ENCODE measurements at regions not wholly inside any gene's neighbourhood (a gene's known extent, or its start where the extent isn't known, plus 50 kb on each side); places are given as distances from the start of the nearest gene placed in this dataset.

DNA sequence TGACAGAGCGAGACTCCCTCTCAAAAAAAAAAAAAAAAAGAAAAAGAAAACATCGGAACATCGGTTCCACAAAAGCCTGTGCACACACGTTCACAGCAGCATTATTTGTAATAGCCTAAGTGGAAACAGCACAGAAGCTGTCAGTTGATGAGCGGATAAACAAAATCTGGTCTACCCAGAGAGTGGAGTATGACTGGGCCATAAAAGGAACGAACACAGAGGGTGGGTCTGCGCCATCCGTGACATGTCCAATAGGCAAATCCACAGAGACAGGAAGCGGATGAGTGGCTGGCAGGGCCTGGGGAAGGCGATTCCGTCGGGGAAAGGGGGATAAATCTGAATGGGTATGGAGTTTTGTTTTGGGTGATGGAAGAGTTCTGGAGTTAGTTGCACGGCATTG is 212.2 kb upstream of the CIBAR2 start:
- Histone ChIP-seq H3K4ac (ENCODE audit: low read depth, low read length) (no peak overlapping the region), H3K4me3 (ENCODE audit: low read depth, low read length) (no peak overlapping the region), H3K9ac (ENCODE audit: low read length) (no peak overlapping the region), H4K12ac (ENCODE audit: low read depth, low read length) (no peak overlapping the region), H3K14ac (ENCODE audit: low read length) (no peak overlapping the region), H3K79me1 (ENCODE audit: low read length) (peaks cover 15% of the 10 kb centered on the region), H3K79me2 (ENCODE audit: control insufficient read depth, insufficient read depth, low read length, poor library complexity) (peaks cover 2% of the 10 kb centered on the region), H3K18ac (ENCODE audit: low read length) (no peak overlapping the region), H2BK12ac (ENCODE audit: low read length) (no peak overlapping the region), H3K9me3 (ENCODE audit: insufficient read depth, low read depth, low read length) (no peaks in the 10 kb centered on the region), H2AK5ac (ENCODE audit: low read length) (no peak overlapping the region), H2AFZ (ENCODE audit: insufficient read depth, low read length, poor library complexity) (no peak overlapping the region), H3K23ac (ENCODE audit: low read length) (no peak overlapping the region), H4K8ac (ENCODE audit: low read depth, low read length) (no peak overlapping the region), H2BK5ac (ENCODE audit: low read depth, low read length, poor library complexity) (no peak overlapping the region), H3K27me3 (ENCODE audit: insufficient read depth, low read length) (no peaks in the 10 kb centered on the region), H2BK120ac (ENCODE audit: insufficient read depth, low read length, poor library complexity) (no peak overlapping the region), H4K91ac (ENCODE audit: low read depth, low read length) (no peak overlapping the region), H3K4me1 (ENCODE audit: control insufficient read depth in 1 of 2, insufficient read depth in 2 of 2, low read length in 2 of 2) (peaks cover 23% of the 10 kb centered on the region in 2 experiments), H3K4me2 (ENCODE audit: low read length) (no peak overlapping the region), H3K36me3 (ENCODE audit: control insufficient read depth in 1 of 2, insufficient read depth in 2 of 2, low read length in 2 of 2) (no peaks in the 10 kb centered on the region), H3K27ac (ENCODE audit: low read depth, low read length) (no peak overlapping the region)
- DNase-seq = no peak
- 100% methylated on average over 1 of the region's 13 CpGs for WGBS (ENCODE audit: extremely low coverage, insufficient coverage, insufficient read length)

- Histone ChIP-seq H2AFZ (ENCODE audit: insufficient read depth, low read length, poor library complexity) (no peak overlapping the region), H3K79me1 (ENCODE audit: low read length) (peaks cover 19% of the 10 kb centered on the region), H2AK5ac (ENCODE audit: low read length) (no peak overlapping the region), H3K36me3 (ENCODE audit: control insufficient read depth in 1 of 2, insufficient read depth in 2 of 2, low read length in 2 of 2) (no peaks in the 10 kb centered on the region), H3K4me1 (ENCODE audit: control insufficient read depth in 1 of 2, insufficient read depth in 2 of 2, low read length in 2 of 2) (peaks cover 33% of the 10 kb centered on the region in 2 experiments), H3K4me2 (ENCODE audit: low read length) (no peak overlapping the region), H3K79me2 (ENCODE audit: control insufficient read depth, insufficient read depth, low read length, poor library complexity) (peaks cover 2% of the 10 kb centered on the region), H3K4ac (ENCODE audit: low read depth, low read length) (no peak overlapping the region), H3K4me3 (ENCODE audit: low read depth, low read length) (no peak overlapping the region), H2BK5ac (ENCODE audit: low read depth, low read length, poor library complexity) (no peak overlapping the region), H3K14ac (ENCODE audit: low read length) (no peak overlapping the region), H4K12ac (ENCODE audit: low read depth, low read length) (no peak overlapping the region), H3K27me3 (ENCODE audit: insufficient read depth, low read length) (no peaks in the 10 kb centered on the region), H2BK12ac (ENCODE audit: low read length) (peak overlapping the region; percentile 17), H3K18ac (ENCODE audit: low read length) (no peak overlapping the region), H3K9me3 (ENCODE audit: insufficient read depth, low read depth, low read length) (no peaks in the 10 kb centered on the region), H4K91ac (ENCODE audit: low read depth, low read length) (peak overlapping the region; percentile 31), H3K23ac (ENCODE audit: low read length) (no peak overlapping the region), H3K9ac (ENCODE audit: low read length) (no peak overlapping the region), H2BK120ac (ENCODE audit: insufficient read depth, low read length, poor library complexity) (no peak overlapping the region), H3K27ac (ENCODE audit: low read depth, low read length) (no peak overlapping the region), H4K8ac (ENCODE audit: low read depth, low read length) (no peak overlapping the region)
- WGBS (ENCODE audit: extremely low coverage, insufficient coverage, insufficient read length) = no CpG with 5 or more reads among the region's 12 CpGs
- no peak for DNase-seq
Observed at GRCh38 chr16:85326113-85326793, 214.0 kb upstream of the CIBAR2 start.

DNA sequence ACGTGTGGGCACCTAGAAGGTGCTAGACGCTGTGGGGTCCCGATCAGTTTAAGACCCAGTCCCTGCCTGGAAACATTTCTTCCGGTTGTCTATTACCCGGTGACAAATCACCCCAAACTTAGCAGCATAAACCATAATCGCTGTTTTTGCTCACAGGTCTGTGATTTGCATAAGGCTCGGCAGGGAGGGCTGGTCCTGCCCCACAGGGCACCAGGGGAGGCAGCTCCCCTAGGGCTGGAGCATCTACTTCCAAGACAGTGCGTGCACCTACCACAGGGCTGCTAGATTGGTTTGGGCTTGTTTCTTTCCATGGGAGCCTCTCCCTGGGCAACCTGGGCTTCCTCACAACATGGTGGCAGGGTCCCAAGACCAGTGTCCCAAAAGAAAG is 214.5 kb upstream of the CIBAR2 start:
- Histone ChIP-seq H3K4me3 (ENCODE audit: low read depth, low read length) (no peak overlapping the region), H3K14ac (ENCODE audit: low read length) (no peak overlapping the region), H3K23ac (ENCODE audit: low read length) (no peak overlapping the region), H4K8ac (ENCODE audit: low read depth, low read length) (no peak overlapping the region), H3K18ac (ENCODE audit: low read length) (peak overlapping the region; percentile 28), H4K12ac (ENCODE audit: low read depth, low read length) (no peak overlapping the region), H3K79me1 (ENCODE audit: low read length) (peaks cover 19% of the 10 kb centered on the region), H2BK5ac (ENCODE audit: low read depth, low read length, poor library complexity) (no peak overlapping the region), H2AK5ac (ENCODE audit: low read length) (no peak overlapping the region), H3K4me1 (ENCODE audit: control insufficient read depth in 1 of 2, insufficient read depth in 2 of 2, low read length in 2 of 2) (peaks cover 35% of the 10 kb centered on the region in 2 experiments), H2BK120ac (ENCODE audit: insufficient read depth, low read length, poor library complexity) (no peak overlapping the region), H3K9me3 (ENCODE audit: insufficient read depth, low read depth, low read length) (no peaks in the 10 kb centered on the region), H3K36me3 (ENCODE audit: control insufficient read depth in 1 of 2, insufficient read depth in 2 of 2, low read length in 2 of 2) (no peaks in the 10 kb centered on the region), H3K4me2 (ENCODE audit: low read length) (no peak overlapping the region), H4K91ac (ENCODE audit: low read depth, low read length) (peak overlapping the region; percentile 31), H2BK12ac (ENCODE audit: low read length) (peak overlapping the region; percentile 17), H3K9ac (ENCODE audit: low read length) (no peak overlapping the region), H3K79me2 (ENCODE audit: control insufficient read depth, insufficient read depth, low read length, poor library complexity) (peaks cover 2% of the 10 kb centered on the region), H3K27me3 (ENCODE audit: insufficient read depth, low read length) (no peaks in the 10 kb centered on the region), H3K4ac (ENCODE audit: low read depth, low read length) (no peak overlapping the region), H2AFZ (ENCODE audit: insufficient read depth, low read length, poor library complexity) (no peak overlapping the region), H3K27ac (ENCODE audit: low read depth, low read length) (no peak overlapping the region)
- no peak for DNase-seq
- WGBS (ENCODE audit: extremely low coverage, insufficient coverage, insufficient read length) = no CpG with 5 or more reads among the region's 8 CpGs

GRCh38 chr16:85327731-85328675 is 215.7 kb upstream of the CIBAR2 start:
- Histone ChIP-seq H2BK5ac (ENCODE audit: low read depth, low read length, poor library complexity) (peak overlapping the region; percentile 35), H3K4me1 (ENCODE audit: control insufficient read depth in 1 of 2, insufficient read depth in 2 of 2, low read length in 2 of 2) (peaks cover 42% of the 10 kb centered on the region in 2 experiments), H4K12ac (ENCODE audit: low read depth, low read length) (peak overlapping the region; percentile 58), H3K27me3 (ENCODE audit: insufficient read depth, low read length) (no peaks in the 10 kb centered on the region), H3K27ac (ENCODE audit: low read depth, low read length) (peak overlapping the region; percentile 67), H2AK5ac (ENCODE audit: low read length) (peak overlapping the region; percentile 86), H3K36me3 (ENCODE audit: control insufficient read depth in 1 of 2, insufficient read depth in 2 of 2, low read length in 2 of 2) (no peaks in the 10 kb centered on the region), H3K79me2 (ENCODE audit: control insufficient read depth, insufficient read depth, low read length, poor library complexity) (peaks cover 2% of the 10 kb centered on the region), H3K9me3 (ENCODE audit: insufficient read depth, low read depth, low read length) (no peaks in the 10 kb centered on the region), H3K9ac (ENCODE audit: low read length) (no peak overlapping the region), H2BK12ac (ENCODE audit: low read length) (peak overlapping the region; percentile 67), H3K4ac (ENCODE audit: low read depth, low read length) (peak overlapping the region; percentile 38), H3K18ac (ENCODE audit: low read length) (peak overlapping the region; percentile 89), H4K8ac (ENCODE audit: low read depth, low read length) (peak overlapping the region; percentile 84), H3K4me2 (ENCODE audit: low read length) (peak overlapping the region; percentile 59), H3K14ac (ENCODE audit: low read length) (peak overlapping the region; percentile 64), H4K91ac (ENCODE audit: low read depth, low read length) (peak overlapping the region; percentile 49), H2BK120ac (ENCODE audit: insufficient read depth, low read length, poor library complexity) (peak overlapping the region; percentile 54), H3K79me1 (ENCODE audit: low read length) (peaks cover 19% of the 10 kb centered on the region), H3K4me3 (ENCODE audit: low read depth, low read length) (peak overlapping the region; percentile 11), H2AFZ (ENCODE audit: insufficient read depth, low read length, poor library complexity) (peak overlapping the region; percentile 72), H3K23ac (ENCODE audit: low read length) (no peak overlapping the region)
- DNase-seq = no peak
- no CpG with 5 or more reads among the region's 21 CpGs for WGBS (ENCODE audit: extremely low coverage, insufficient coverage, insufficient read length)

All from trophoblast cell (in vitro differentiated cells and primary cell).